ENCODE measurements at regions not wholly inside any gene's neighbourhood (a gene's known extent, or its start where the extent isn't known, plus 50 kb on each side); places are given as distances from the start of the nearest gene placed in this dataset.

DNA sequence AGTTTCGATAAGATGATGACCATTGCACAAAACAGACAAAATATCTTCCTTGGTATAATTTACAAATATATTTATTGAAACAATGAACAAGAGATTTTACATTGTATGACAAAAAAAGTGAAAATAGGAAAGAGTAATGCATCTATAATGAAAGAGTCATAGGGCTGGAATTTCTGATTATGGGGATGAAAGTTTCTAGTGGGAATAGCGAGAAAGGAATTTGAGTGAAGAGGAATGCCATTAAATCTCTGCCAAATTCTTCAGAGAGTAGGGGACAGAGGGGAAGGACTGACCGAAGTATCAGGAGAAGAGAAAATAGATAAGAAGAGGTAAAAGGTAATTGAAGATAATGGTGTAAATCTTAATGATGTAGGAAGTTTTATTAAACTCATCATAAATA is 125.4 kb downstream of the VGLL3 start:
- WGBS, 3 donors: 43 to 50% (median 48%) methylated on average over 3 of the region's 3 CpGs
- intact Hi-C loops (cut with DNase I): no loop called here
- ATAC-seq (no peak), DNase-seq (no peak)
- no peaks in the 10 kb centered on the region for H3K36me3 ChIP-seq (ENCODE audit: insufficient read depth in 1 of 2, low read depth in 1 of 2)
- TF ChIP-seq, protein P1, sequence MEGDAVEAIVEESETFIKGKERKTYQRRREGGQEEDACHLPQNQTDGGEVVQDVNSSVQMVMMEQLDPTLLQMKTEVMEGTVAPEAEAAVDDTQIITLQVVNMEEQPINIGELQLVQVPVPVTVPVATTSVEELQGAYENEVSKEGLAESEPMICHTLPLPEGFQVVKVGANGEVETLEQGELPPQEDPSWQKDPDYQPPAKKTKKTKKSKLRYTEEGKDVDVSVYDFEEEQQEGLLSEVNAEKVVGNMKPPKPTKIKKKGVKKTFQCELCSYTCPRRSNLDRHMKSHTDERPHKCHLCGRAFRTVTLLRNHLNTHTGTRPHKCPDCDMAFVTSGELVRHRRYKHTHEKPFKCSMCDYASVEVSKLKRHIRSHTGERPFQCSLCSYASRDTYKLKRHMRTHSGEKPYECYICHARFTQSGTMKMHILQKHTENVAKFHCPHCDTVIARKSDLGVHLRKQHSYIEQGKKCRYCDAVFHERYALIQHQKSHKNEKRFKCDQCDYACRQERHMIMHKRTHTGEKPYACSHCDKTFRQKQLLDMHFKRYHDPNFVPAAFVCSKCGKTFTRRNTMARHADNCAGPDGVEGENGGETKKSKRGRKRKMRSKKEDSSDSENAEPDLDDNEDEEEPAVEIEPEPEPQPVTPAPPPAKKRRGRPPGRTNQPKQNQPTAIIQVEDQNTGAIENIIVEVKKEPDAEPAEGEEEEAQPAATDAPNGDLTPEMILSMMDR (IDR thresholded peaks at IDR 0.05): no peak
- no peaks in the 10 kb centered on the region for H3K27me3 ChIP-seq (ENCODE audit: insufficient read depth in 3 of 3, low read length in 2 of 3)
- H3K4me3 ChIP-seq: no peak overlapping the region
- H3K9me3 ChIP-seq: no peaks in the 10 kb centered on the region
- H3K27ac ChIP-seq: no peak overlapping the region
- H3K4me1 ChIP-seq: no peaks in the 10 kb centered on the region

DNA sequence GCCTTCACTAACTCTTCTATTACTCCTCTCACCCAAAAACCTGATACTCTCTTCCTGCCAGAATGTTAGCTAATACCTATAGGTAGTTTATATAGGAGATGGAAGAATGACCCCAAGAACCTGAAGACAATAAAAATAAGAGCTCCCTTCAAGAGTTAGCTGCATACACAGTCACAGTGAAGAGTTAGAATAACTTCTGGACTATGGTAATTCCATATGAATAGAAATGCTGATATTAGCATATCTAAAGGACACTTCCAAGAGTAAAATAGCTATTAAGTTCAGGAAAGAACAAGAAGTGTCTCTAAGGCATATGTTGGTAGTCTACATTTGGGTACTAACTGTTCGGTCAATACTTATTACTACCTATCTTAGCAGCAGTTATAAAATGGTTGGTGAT is 134.2 kb downstream of the VGLL3 start:
- ATAC-seq (no peak), DNase-seq (no peak)
- Histone ChIP-seq H3K4me1 (no peaks in the 10 kb centered on the region), H3K4me3 (no peak overlapping the region), H3K27me3 (ENCODE audit: insufficient read depth in 3 of 3, low read length in 2 of 3) (no peaks in the 10 kb centered on the region), H3K36me3 (ENCODE audit: insufficient read depth in 1 of 2, low read depth in 1 of 2) (no peaks in the 10 kb centered on the region), H3K27ac (no peak overlapping the region), H3K9me3 (no peaks in the 10 kb centered on the region)
- TF ChIP-seq, protein P1 (IDR thresholded peaks at IDR 0.05): no peak
- 0 to 87% (median 41%) methylated on average over 1 of the region's 1 CpG for WGBS, 3 donors
- intact Hi-C loops (cut with DNase I): no loop called here

DNA sequence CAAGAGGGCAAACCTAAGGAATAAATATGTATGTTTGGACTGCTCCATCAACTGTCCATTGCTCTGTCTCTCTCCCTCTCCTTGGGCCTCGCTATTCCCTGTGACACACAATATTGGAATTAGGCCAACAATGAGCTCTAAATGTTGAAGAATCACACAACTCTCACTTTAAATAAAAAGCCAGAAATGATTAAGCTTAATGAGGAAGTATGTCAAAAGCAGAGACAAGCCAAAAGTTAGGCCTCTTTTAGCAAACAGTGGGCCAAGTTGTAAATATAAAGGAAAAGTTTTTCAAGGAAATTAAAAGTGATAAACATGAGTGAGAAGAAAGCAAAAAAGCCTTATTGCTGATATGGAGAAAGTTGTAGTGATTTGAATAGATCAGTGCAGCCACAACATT is 141.0 kb downstream of the VGLL3 start:
- Histone ChIP-seq H3K36me3 (ENCODE audit: insufficient read depth in 1 of 2, low read depth in 1 of 2) (no peaks in the 10 kb centered on the region), H3K4me1 (no peaks in the 10 kb centered on the region), H3K27ac (no peak overlapping the region), H3K27me3 (ENCODE audit: insufficient read depth in 3 of 3, low read length in 2 of 3) (no peaks in the 10 kb centered on the region), H3K9me3 (no peaks in the 10 kb centered on the region), H3K4me3 (no peak overlapping the region)
- 49 to 63% (median 61%) methylated on average over 1 of the region's 1 CpG for WGBS, 3 donors
- DNase-seq (no peak), ATAC-seq (no peak)
- intact Hi-C loops (cut with DNase I): no loop called here
- TF ChIP-seq, protein P1 (IDR thresholded peaks at IDR 0.05): no peak

DNA sequence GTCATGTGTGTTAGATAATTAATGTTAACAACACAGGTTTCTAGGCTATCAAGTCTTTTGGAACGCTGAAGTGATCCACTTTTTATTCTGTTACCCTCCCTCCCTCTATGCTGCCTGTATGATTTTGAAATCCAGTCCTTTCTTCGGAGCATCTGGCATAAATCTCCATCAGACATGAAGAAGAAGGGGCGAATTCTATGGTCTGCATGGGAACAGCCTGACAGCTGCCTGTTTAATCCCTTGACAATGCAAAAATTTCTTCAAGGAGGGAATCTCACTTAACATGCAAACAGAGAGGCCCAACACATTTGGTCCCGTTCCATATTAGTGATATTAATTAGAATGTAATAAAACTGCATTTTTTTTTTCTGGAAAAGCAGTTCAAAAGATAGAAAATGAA is 145.2 kb downstream of the VGLL3 start:
- TF ChIP-seq, protein P1 (IDR thresholded peaks at IDR 0.05): no peak
- H3K27ac ChIP-seq: no peak overlapping the region

DNA sequence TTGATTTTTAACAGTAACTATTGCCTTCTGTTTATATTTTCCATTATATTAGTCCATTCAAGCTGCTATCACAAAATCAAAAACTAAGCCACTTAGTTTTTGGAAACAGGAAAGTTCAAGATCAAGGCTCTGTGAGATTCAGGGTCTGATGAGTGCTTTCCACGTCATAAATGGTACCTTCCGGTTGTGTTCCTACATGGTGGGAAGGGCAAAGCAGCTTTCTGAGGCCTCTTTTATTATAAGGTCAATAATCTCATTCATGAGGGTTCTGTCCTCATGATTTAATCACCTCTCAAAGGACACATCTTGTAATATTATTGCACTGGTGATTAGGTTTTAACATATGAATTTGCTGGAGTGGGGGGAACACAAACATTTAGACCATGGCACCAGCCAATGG is 152.0 kb downstream of the VGLL3 start:
- TF ChIP-seq, protein P1 (IDR thresholded peaks at IDR 0.05): no peak
- no peaks in the 10 kb centered on the region for H3K36me3 ChIP-seq (ENCODE audit: insufficient read depth in 1 of 2, low read depth in 1 of 2)
- WGBS, 3 donors: 81 to 85% (median 83%) methylated on average over 2 of the region's 2 CpGs
- intact Hi-C loops (cut with DNase I): no loop called here
- DNase-seq (no peak), ATAC-seq (no peak)
- no peaks in the 10 kb centered on the region for H3K27me3 ChIP-seq (ENCODE audit: insufficient read depth in 3 of 3, low read length in 2 of 3)
- no peak overlapping the region for H3K27ac ChIP-seq
- no peaks in the 10 kb centered on the region for H3K4me1 ChIP-seq
- H3K4me3 ChIP-seq: no peak overlapping the region
- H3K9me3 ChIP-seq: no peaks in the 10 kb centered on the region

More for the DNA sequence above, 145.2 kb downstream of the VGLL3 start:
- Histone ChIP-seq H3K36me3 (ENCODE audit: insufficient read depth in 1 of 2, low read depth in 1 of 2) (no peaks in the 10 kb centered on the region), H3K27me3 (ENCODE audit: insufficient read depth in 3 of 3, low read length in 2 of 3) (no peaks in the 10 kb centered on the region), H3K4me3 (no peak overlapping the region), H3K9me3 (no peaks in the 10 kb centered on the region), H3K4me1 (no peaks in the 10 kb centered on the region)
- intact Hi-C loops (cut with DNase I): no loop called here
- ATAC-seq (no peak), DNase-seq (no peak)
- 16 to 23% (median 18%) methylated on average over 4 of the region's 4 CpGs for WGBS, 3 donors

Measured in psoas muscle (tissue), 7 donors.